Endothelial cell of umbilical vein (primary cell): ENCODE measurements at regions not wholly inside any gene's neighbourhood (a gene's known extent, or its start where the extent isn't known, plus 50 kb on each side); places are given as distances from the start of the nearest gene placed in this dataset.

ENCODE experiments used
- BruUV-seq: library from RNA; stranded (reverse); fragments of 400-500 nt; replicated peaks from 2 replicates; lab custom pipeline; 2021; lab: Mats Ljungman, UMichigan
- CTCF ChIA-PET: fragments of 300-600, 350-600 bp; sonication (Branson Sonifier 250); formaldehyde crosslinking; loops from one replicate; lab custom pipeline; 2021; ENCODE audit warnings: antibody characterized with exemption, inconsistent platforms; lab: Charles Lee
- POLR2A ChIA-PET: fragments of 300-600, 350-600 bp; sonication (Branson Sonifier 250); formaldehyde crosslinking; loops from one replicate; lab custom pipeline; 2021; ENCODE audit warnings: antibody characterized with exemption, inconsistent platforms; lab: Charles Lee
- DNase-seq: peaks from one replicate; pipeline ENCODE4 v3.0.0-alpha.2; 2011; ENCODE audit warnings: low read depth, low spot score
- FAIRE-seq: peaks from 2 replicates; lab custom pipeline; 2011; peaks lifted over from hg19 to GRCh38; lab: Jason Lieb, UNC
- H2AFZ ChIP-seq: 2 replicates; pipeline ENCODE4 v1.6.0; 2012; ENCODE audit warnings: low read depth, low read length, control low read depth, inconsistent platforms
- H3K27ac ChIP-seq: 2 replicates; pipeline ENCODE4 v1.5.1; 2011; ENCODE audit warnings: low read depth, mild to moderate bottlenecking, control low read depth, low read length, moderate library complexity; ENCODE audit not compliant: insufficient read depth
- H3K27me3 ChIP-seq, 2 experiments: 2 replicates each; pipeline versions ENCODE4 v1.6.0 to v1.6.1; 2011; ENCODE audit warnings: low read length in 2 of 2, mixed read lengths in 1 of 2; ENCODE audit not compliant: control insufficient read depth in 2 of 2, insufficient read depth in 2 of 2
- H3K36me3 ChIP-seq, 2 experiments: 2 replicates in 1 of 2; 3 replicates in 1 of 2; pipeline ENCODE4 v1.5.1; 2011; ENCODE audit warnings: low read length in 2 of 2, mild to moderate bottlenecking in 1 of 2, moderate library complexity in 1 of 2; ENCODE audit not compliant: control insufficient read depth in 2 of 2, insufficient read depth in 2 of 2; ENCODE audit errors: extremely low read depth in 1 of 2
- H3K4me1 ChIP-seq: 3 replicates; pipeline ENCODE4 v1.5.1; 2011; ENCODE audit warnings: mild to moderate bottlenecking, low read length; ENCODE audit not compliant: control insufficient read depth, insufficient read depth; ENCODE audit errors: extremely low read depth
- H3K4me2 ChIP-seq: 2 replicates; pipeline ENCODE4 v1.6.1; 2011; ENCODE audit warnings: low read length, control low read depth, mixed read lengths; ENCODE audit not compliant: insufficient read depth
- H3K4me3 ChIP-seq, 3 experiments: fragments of 200-600 bp in 1 of 3; sonication (generic), shearing (Covaris generic) in 1 of 3; replicated peaks in 1 of 3; 2 replicates each; pipeline ENCODE4 v1.5.1; 2011 to 2016; ENCODE audit warnings: control low read depth in 3 of 3, low read length in 3 of 3, mild to moderate bottlenecking in 2 of 3, inconsistent platforms in 1 of 3, low read depth in 1 of 3, moderate library complexity in 1 of 3; ENCODE audit not compliant: insufficient read depth in 1 of 3
- H3K79me2 ChIP-seq: 2 replicates; pipeline ENCODE4 v1.6.0; 2012; ENCODE audit warnings: low read length, inconsistent platforms; ENCODE audit not compliant: control insufficient read depth, insufficient read depth
- H3K9ac ChIP-seq: replicated peaks from 2 replicates; pipeline ENCODE3; 2011; ENCODE audit warnings: low read length, control low read depth; ENCODE audit not compliant: insufficient read depth; ENCODE audit errors: extremely low read depth
- H3K9me1 ChIP-seq: replicated peaks from 3 replicates; pipeline ENCODE4 v1.6.0; 2011; ENCODE audit warnings: mild to moderate bottlenecking, low read length; ENCODE audit not compliant: control insufficient read depth, insufficient read depth; ENCODE audit errors: extremely low read depth
- H3K9me3 ChIP-seq: replicated peaks from 2 replicates; pipeline ENCODE4 v1.5.1; 2012; ENCODE audit warnings: low read length, inconsistent platforms; ENCODE audit not compliant: control insufficient read depth, insufficient read depth
- H4K20me1 ChIP-seq: replicated peaks from 2 replicates; pipeline ENCODE3; 2011; ENCODE audit warnings: mild to moderate bottlenecking, low read length; ENCODE audit not compliant: control insufficient read depth, insufficient read depth; ENCODE audit errors: extremely low read depth
- CTCF ChIP-seq, 2 donors: IDR thresholded peaks; 1 replicate in 1 of 2; 2 replicates in 1 of 2; pipeline ENCODE4 v1.5.1; 2011; ENCODE audit warnings: low read length in 2 of 2, mild to moderate bottlenecking in 2 of 2, moderate library complexity in 2 of 2, control low read depth in 1 of 2, inconsistent platforms in 1 of 2, low read depth in 1 of 2; ENCODE audit not compliant: insufficient read depth in 1 of 2; ENCODE audit errors: extremely low read depth in 1 of 2
- EZH2 ChIP-seq: IDR thresholded peaks from 2 replicates; pipeline ENCODE4 v1.6.1; 2012; ENCODE audit warnings: borderline replicate concordance, low read depth, mild to moderate bottlenecking, moderate library complexity, low read length, inconsistent platforms; ENCODE audit not compliant: severe bottlenecking
- FOS ChIP-seq: IDR thresholded peaks from 2 replicates; pipeline ENCODE4 v1.6.1; 2011; ENCODE audit warnings: mild to moderate bottlenecking, low read length, moderate library complexity, borderline replicate concordance; ENCODE audit not compliant: insufficient read depth
- GATA2 ChIP-seq: IDR thresholded peaks from 2 replicates; pipeline ENCODE4 v1.7.0; 2011; ENCODE audit warnings: low read depth, mild to moderate bottlenecking, moderate library complexity, mixed read lengths, low read length; ENCODE audit not compliant: insufficient read length, insufficient read depth
- JUN ChIP-seq: IDR thresholded peaks from 2 replicates; pipeline ENCODE4 v1.6.1; 2011; ENCODE audit warnings: borderline replicate concordance, low read depth; ENCODE audit not compliant: insufficient read length, insufficient read depth
- MAX ChIP-seq: IDR thresholded peaks from 2 replicates; pipeline ENCODE4 v1.6.1; 2011; ENCODE audit not compliant: insufficient read depth, insufficient read length
- MYC ChIP-seq: IDR thresholded peaks from one replicate; pipeline ENCODE4 v1.6.1; 2011; ENCODE audit warnings: mild to moderate bottlenecking, low read depth, low read length
- POLR2A ChIP-seq: IDR thresholded peaks from 2 replicates; pipeline ENCODE4 v1.6.1; 2012; ENCODE audit warnings: low read depth, mild to moderate bottlenecking, control low read depth, low read length
- POLR2AphosphoS5 ChIP-seq: IDR thresholded peaks from 2 replicates; pipeline ENCODE4 v1.6.1; 2012; ENCODE audit warnings: low read depth, mild to moderate bottlenecking, control low read depth, low read length, moderate library complexity; ENCODE audit not compliant: insufficient read depth
- dilution Hi-C: fragments of 300-500 bp; cut with MboI; formaldehyde crosslinking; loops from one replicate; pipeline ENCODE4 v1.15.0; 2019; ENCODE audit warnings: low sequenced_read_pairs; ENCODE audit not compliant: extremely low pct_ligation_motif_present
- intact Hi-C: fragments of 100-400 bp; cut with micrococcal nuclease; formaldehyde crosslinking; loops from one replicate; pipeline ENCODE4 v1.10.0; 2022

- CTCF ChIA-PET: no interaction called here
- dilution Hi-C loops: no loop called here
Measured at GRCh38 chr6:47372318-47372717, 62.6 kb upstream of the TNFRSF21 start.

More at GRCh38 chr6:47372318-47372717, 62.6 kb upstream of the TNFRSF21 start:
- POLR2A ChIA-PET: no interaction called here
- no peaks in the 10 kb centered on the region for H3K27me3 ChIP-seq
- no peak overlapping the region for H3K9ac ChIP-seq
- intact Hi-C loops: no loop called here
- no peak for FAIRE-seq
- no peak overlapping the region for H3K4me3 ChIP-seq
- no peaks in the 10 kb centered on the region for H4K20me1 ChIP-seq
- no peak for TF ChIP-seq EZH2
- no peak for TF ChIP-seq FOS
- no peak for TF ChIP-seq POLR2A
- TF ChIP-seq POLR2AphosphoS5: no peak
- no peak for TF ChIP-seq MAX
- no peak for TF ChIP-seq JUN
- TF ChIP-seq CTCF (IDR thresholded peaks at IDR 0.05; ENCODE audit: extremely low read depth in 1 of 2, insufficient read depth in 1 of 2, low read depth in 1 of 2, low read length in 2 of 2): no peak
- no peak for TF ChIP-seq MYC
- TF ChIP-seq GATA2: no peak
- DNase-seq: no peak
- H2AFZ ChIP-seq: no peak overlapping the region
- no peaks in the 10 kb centered on the region for H3K9me3 ChIP-seq
- H3K27ac ChIP-seq: no peak overlapping the region
- no TSS peak for BruUV-seq
- no peaks in the 10 kb centered on the region for H3K9me1 ChIP-seq
- no peak overlapping the region for H3K4me2 ChIP-seq
- no peaks in the 10 kb centered on the region for H3K79me2 ChIP-seq
- no peaks in the 10 kb centered on the region for H3K4me1 ChIP-seq
- no peaks in the 10 kb centered on the region for H3K36me3 ChIP-seq
